ENCODE measurements at regions not wholly inside any gene's neighbourhood (a gene's known extent, or its start where the extent isn't known, plus 50 kb on each side); places are given as distances from the start of the nearest gene placed in this dataset.

DNA sequence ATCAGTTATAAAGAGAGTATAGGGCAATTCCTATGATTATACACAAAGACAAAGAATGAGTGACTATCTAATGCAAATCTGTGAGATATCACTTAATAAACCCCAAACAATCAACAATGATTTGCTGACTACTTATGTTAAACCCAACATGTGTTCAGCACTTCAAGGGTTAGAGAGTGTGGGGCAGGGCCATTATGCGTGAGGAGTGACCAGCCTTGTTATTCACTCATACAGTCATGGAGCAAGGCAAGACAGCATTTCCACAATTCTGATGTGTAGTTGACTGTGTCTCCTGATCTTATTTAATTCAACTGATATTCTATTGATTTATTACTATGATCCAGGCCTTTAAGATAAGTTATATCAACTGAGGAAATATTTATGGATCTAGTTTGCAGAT is 251.7 kb downstream of the CYRIA start:
- TF ChIP-seq, protein P1, sequence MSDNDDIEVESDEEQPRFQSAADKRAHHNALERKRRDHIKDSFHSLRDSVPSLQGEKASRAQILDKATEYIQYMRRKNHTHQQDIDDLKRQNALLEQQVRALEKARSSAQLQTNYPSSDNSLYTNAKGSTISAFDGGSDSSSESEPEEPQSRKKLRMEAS (IDR thresholded peaks at IDR 0.05), result no peak
- TF ChIP-seq, protein P2, sequence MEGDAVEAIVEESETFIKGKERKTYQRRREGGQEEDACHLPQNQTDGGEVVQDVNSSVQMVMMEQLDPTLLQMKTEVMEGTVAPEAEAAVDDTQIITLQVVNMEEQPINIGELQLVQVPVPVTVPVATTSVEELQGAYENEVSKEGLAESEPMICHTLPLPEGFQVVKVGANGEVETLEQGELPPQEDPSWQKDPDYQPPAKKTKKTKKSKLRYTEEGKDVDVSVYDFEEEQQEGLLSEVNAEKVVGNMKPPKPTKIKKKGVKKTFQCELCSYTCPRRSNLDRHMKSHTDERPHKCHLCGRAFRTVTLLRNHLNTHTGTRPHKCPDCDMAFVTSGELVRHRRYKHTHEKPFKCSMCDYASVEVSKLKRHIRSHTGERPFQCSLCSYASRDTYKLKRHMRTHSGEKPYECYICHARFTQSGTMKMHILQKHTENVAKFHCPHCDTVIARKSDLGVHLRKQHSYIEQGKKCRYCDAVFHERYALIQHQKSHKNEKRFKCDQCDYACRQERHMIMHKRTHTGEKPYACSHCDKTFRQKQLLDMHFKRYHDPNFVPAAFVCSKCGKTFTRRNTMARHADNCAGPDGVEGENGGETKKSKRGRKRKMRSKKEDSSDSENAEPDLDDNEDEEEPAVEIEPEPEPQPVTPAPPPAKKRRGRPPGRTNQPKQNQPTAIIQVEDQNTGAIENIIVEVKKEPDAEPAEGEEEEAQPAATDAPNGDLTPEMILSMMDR (IDR thresholded peaks at IDR 0.05; ENCODE audit: low read depth, low read length, missing input control), result no peak
- no peak for TF ChIP-seq GABPA (IDR thresholded peaks at IDR 0.05 in 1 of 2, conservative IDR thresholded peaks at IDR 0.05 in 1 of 2)
- TF ChIP-seq RAD21 (IDR thresholded peaks at IDR 0.05), result no peak
- TF ChIP-seq FOXA2 (IDR thresholded peaks at IDR 0.05), result no peak
- TF ChIP-seq TAF1 (conservative IDR thresholded peaks at IDR 0.05), result no peak
